Adrenal gland (tissue), 9 donors: ENCODE measurements at regions not wholly inside any gene's neighbourhood (a gene's known extent, or its start where the extent isn't known, plus 50 kb on each side); places are given as distances from the start of the nearest gene placed in this dataset.

Experiments
- DNase-seq, 7 donors: peaks; one replicate each; pipeline ENCODE4 v3.0.0-alpha.2; 2019 to 2020
- H3K27ac ChIP-seq, 5 donors: fragments of 200-600 bp; sonication (generic) in 4 of 5; 1 replicate in 3 of 5; 2 replicates in 2 of 5; pipeline versions ENCODE4 v1.5.1 to v1.8.0; 2016 to 2020; ENCODE audit warnings: mild to moderate bottlenecking in 1 of 5
- H3K27me3 ChIP-seq: fragments of 200-600 bp; 2 replicates; pipeline ENCODE4 v1.8.0; 2021
- H3K36me3 ChIP-seq, 2 donors: fragments of 200-600 bp; replicated peaks in 1 of 2; 1 replicate in 1 of 2; 2 replicates in 1 of 2; pipeline versions ENCODE4 v1.5.1 to v1.8.0; 2018 to 2022
- H3K4me1 ChIP-seq, 2 donors: fragments of 200-600 bp; replicated peaks in 1 of 2; 1 replicate in 1 of 2; 2 replicates in 1 of 2; pipeline versions ENCODE4 v1.5.1 to v1.8.0; 2018 to 2021
- H3K4me3 ChIP-seq, 4 donors: fragments of 200-600 bp; sonication (generic) in 3 of 4; one replicate each; pipeline ENCODE4 v1.5.1; 2016 to 2018
- H3K9me3 ChIP-seq, 3 donors: fragments of 200-600 bp; sonication (generic) in 1 of 3; replicated peaks in 1 of 3; 1 replicate in 2 of 3; 2 replicates in 1 of 3; pipeline versions ENCODE4 v1.5.1 to v1.8.0; 2016 to 2021
- POLR2A ChIP-seq, 2 donors: fragments of 450-650 bp; IDR thresholded peaks; one replicate each; pipeline ENCODE4 v1.6.1; 2017; ENCODE audit warnings: antibody characterized with exemption in 2 of 2, mild to moderate bottlenecking in 2 of 2, moderate library complexity in 1 of 2
- WGBS, 4 donors: extraction: QIAGEN DNeasy Blood & Tissue Kit in 2 of 4; methylation state at CpG; one replicate each; pipeline versions ENCODE4 v1.1.5 to v1.1.7; 2013 to 2017; 5-methylcytosine and 5-hydroxymethylcytosine counted together
- intact Hi-C, 2 donors: fragments of 100-400 bp; cut with DNase I; formaldehyde crosslinking; loops; one replicate each; pipeline versions ENCODE4 v1.14.1 to v1.15.0; 2022 to 2023
- TF ChIP-seq, protein P1 (sequence below), 6 experiments: fragments of 450-650 bp in 4 of 6; fragments of 200-600 bp in 2 of 6; sonication (generic) in 1 of 6; IDR thresholded peaks; 1 replicate in 5 of 6; 2 replicates in 1 of 6; pipeline versions ENCODE4 v1.5.1 to v1.8.0; 2016 to 2021; ENCODE audit warnings: antibody characterized with exemption in 6 of 6, mild to moderate bottlenecking in 2 of 6, moderate library complexity in 1 of 6
- donor health status: healthy with polysubstance abuse.
- donor health status: Bipolar disorder and iron deficiency.
- donor health status: DM: yes; HTN: yes; CAD: no.
- donor health status: DM: no; HTN: no; CAD: no.
- donor health status: DM: no; HTN: no; CAD: no.

DNA sequence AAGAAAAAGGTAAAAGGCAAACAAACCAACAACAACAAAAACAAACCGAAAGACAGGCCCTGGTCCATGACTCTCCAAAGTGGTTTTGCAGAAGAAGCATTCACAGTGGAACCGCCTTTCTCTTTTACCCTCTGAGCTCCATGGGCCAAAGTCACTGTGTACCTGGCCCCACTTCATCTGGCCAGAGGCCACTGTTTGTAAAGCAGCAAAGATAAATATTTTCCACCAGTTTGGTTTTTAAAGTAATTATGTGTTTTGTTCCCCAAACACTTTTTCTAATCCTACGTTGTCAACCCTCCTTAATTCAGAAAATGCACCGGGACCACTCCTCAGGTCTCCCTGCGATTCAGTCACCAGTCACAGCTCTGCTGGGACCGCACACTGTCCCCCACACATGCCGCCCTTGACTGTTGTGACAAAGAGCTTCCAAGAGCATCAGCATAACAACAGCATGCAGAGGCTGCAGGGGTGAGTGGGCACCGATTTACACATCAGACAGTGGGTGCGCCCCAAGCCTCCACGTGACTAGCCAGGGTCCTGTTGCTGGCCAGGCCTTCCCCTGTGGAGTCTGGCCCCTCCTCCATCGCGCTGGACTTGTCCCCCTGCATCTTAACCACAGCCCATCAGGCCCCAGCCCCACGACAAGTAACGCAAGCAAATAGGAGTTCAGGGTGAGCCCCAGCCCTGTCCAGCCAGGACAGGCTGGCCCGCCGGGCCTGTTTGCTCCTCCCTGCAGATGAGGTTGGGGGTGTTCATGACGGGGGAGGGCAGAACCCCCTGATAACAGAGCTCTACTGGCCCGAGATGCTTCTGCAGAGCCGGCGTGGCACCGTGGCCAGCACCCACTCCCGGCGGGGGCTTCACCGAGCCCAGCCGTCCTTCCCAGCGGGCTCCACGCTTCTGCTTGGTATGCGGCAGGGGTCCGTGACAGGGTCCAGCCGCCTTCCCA is 65.2 kb upstream of the DIO3 start:
- H3K4me3 ChIP-seq, result no peak overlapping the region
- intact Hi-C loops, result no loop called here
- DNase-seq, result peak in 2 of 7 donors; percentile 2 to 5
- H3K9me3 ChIP-seq, result no peaks in the 10 kb centered on the region
- H3K27me3 ChIP-seq, result peaks cover 3% of the 10 kb centered on the region
- H3K36me3 ChIP-seq, result no peaks in the 10 kb centered on the region
- WGBS, 4 donors, result 59 to 64% (median 61%) methylated on average over 21 to 30 of the region's 30 CpGs
- no peak for TF ChIP-seq POLR2A (IDR thresholded peaks at IDR 0.05)
- TF ChIP-seq, protein P1, sequence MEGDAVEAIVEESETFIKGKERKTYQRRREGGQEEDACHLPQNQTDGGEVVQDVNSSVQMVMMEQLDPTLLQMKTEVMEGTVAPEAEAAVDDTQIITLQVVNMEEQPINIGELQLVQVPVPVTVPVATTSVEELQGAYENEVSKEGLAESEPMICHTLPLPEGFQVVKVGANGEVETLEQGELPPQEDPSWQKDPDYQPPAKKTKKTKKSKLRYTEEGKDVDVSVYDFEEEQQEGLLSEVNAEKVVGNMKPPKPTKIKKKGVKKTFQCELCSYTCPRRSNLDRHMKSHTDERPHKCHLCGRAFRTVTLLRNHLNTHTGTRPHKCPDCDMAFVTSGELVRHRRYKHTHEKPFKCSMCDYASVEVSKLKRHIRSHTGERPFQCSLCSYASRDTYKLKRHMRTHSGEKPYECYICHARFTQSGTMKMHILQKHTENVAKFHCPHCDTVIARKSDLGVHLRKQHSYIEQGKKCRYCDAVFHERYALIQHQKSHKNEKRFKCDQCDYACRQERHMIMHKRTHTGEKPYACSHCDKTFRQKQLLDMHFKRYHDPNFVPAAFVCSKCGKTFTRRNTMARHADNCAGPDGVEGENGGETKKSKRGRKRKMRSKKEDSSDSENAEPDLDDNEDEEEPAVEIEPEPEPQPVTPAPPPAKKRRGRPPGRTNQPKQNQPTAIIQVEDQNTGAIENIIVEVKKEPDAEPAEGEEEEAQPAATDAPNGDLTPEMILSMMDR (IDR thresholded peaks at IDR 0.05), result no peak
- no peaks in the 10 kb centered on the region for H3K4me1 ChIP-seq
- H3K27ac ChIP-seq, result no peak overlapping the region

DNA sequence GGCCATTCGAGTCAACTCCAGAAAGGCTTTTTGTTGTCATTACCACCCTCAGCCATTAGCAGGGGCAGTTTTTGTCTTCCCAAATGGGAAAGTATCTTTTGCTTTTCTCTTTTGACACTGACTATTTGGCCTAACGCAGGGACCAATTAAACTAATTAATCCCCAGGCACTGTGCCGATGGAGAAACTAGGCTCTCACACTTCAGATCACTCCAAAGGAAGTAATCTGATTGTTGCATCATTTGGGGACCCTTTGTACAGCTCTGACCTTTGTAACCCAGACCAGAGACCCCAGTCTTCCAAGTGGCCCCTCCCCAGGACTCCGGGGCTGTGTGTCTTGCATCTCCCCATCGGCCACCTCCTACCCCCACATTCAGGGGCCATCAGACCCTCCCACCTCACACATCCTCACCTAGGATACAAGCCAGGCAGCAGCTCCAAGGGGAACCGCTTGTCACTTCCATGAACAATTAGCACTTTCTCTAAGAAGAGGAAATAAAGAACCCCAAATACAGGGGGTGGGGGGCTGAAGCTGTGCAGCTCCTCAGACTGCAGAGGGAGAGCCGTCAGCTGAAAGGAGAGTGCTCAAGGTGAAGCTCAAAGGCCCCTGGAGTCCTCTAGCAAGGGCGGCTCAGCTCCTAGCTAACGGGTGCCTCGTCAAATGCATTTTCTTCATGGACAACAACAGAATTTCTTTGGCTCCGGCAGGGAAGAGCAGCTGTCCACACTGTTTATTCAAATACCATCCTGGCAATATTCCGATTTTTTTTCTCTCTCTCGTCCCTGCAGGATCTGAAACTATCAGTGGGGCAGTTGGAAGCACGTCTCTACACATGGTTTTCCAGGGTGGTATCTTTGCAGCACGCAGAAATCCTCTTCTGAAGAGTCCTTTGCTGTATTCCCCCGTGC is 64.3 kb upstream of the DIO3 start:
- peak in 1 of 7 donors; percentile 7 for DNase-seq

DNA sequence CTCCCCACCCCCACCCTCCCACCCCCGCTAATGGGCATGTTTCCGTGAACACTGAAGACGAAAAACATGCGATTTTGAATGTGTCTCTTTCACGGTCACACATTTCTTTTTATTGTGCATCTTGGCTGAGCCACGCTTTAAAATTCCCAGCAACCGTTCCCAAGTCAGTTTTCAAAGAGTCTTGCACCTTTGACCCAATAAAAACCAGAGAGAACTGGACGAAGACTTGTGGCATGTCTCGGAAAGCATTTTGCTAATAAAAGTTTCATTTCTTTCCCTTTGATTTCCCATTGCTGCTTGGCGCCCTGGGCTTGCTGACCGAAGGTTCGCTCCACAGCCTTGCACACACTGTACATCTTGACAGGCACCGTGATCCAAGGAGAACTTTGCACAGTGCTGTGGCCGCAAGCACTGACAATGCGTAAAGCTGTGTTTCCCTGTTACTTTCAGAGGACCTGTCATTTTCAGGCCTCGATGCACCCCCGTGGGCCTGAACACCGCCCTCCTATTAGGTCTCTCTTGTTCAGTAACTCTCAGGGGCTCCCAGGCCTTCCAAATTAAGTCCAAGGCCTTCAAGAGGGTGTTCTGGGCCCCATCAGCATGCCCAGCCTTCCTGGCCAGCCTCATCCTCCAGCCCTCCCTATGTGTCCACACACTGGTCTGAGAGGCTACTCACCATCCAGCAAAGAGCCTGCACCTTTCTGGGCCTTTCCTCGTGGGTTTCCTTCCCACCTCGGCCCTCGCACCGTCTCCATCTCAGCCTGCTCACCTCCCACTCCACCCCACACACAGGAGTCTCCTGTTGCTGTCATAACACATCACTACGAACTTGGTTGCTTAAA is 63.4 kb upstream of the DIO3 start:
- DNase-seq, result peak in 3 of 7 donors; percentile 4 to 5 (median 5)
- no peak overlapping the region for H3K4me3 ChIP-seq
- no peaks in the 10 kb centered on the region for H3K4me1 ChIP-seq
- 75 to 84% (median 82%) methylated on average over 23 of the region's 23 CpGs for WGBS, 4 donors
- H3K36me3 ChIP-seq, result no peaks in the 10 kb centered on the region
- no peak overlapping the region for H3K27ac ChIP-seq
- no peak for TF ChIP-seq POLR2A (IDR thresholded peaks at IDR 0.05)
- TF ChIP-seq, protein P1 (IDR thresholded peaks at IDR 0.05), result no peak
- intact Hi-C loops, result no loop called here
- H3K27me3 ChIP-seq, result peaks cover 3% of the 10 kb centered on the region
- H3K9me3 ChIP-seq, result no peaks in the 10 kb centered on the region

More for the DNA sequence above, 64.3 kb upstream of the DIO3 start:
- WGBS, 4 donors, result 48 to 51% (median 49%) methylated on average over 16 of the region's 16 CpGs
- Histone ChIP-seq H3K36me3 (no peaks in the 10 kb centered on the region), H3K4me1 (no peaks in the 10 kb centered on the region), H3K9me3 (no peaks in the 10 kb centered on the region), H3K27me3 (peaks cover 3% of the 10 kb centered on the region), H3K4me3 (no peak overlapping the region), H3K27ac (no peak overlapping the region)
- TF ChIP-seq, protein P1 (IDR thresholded peaks at IDR 0.05), result no peak
- TF ChIP-seq POLR2A (IDR thresholded peaks at IDR 0.05), result no peak
- intact Hi-C loops, result no loop called here
